Right lobe of liver (tissue), 4 donors: ENCODE measurements at regions not wholly inside any gene's neighbourhood (a gene's known extent, or its start where the extent isn't known, plus 50 kb on each side); places are given as distances from the start of the nearest gene placed in this dataset.

Source experiments
- POLR2A ChIP-seq: fragments of 450-650 bp; IDR thresholded peaks from one replicate; pipeline ENCODE4 v1.6.1; 2017; ENCODE audit warnings: antibody characterized with exemption, mild to moderate bottlenecking
- TF ChIP-seq, protein P1 (sequence below), 4 donors: fragments of 200-600 bp in 3 of 4; fragments of 450-650 bp in 1 of 4; IDR thresholded peaks; one replicate each; pipeline versions ENCODE4 v1.5.1 to v1.8.0; 2016 to 2022; ENCODE audit warnings: antibody characterized with exemption in 4 of 4, mild to moderate bottlenecking in 2 of 4
- donor health status: DM: no; HTN: no; CAD: no.
- donor health status: DM: no; HTN: no; CAD: no.
- donor health status: DM: no; HTN: yes; CAD: no.

DNA sequence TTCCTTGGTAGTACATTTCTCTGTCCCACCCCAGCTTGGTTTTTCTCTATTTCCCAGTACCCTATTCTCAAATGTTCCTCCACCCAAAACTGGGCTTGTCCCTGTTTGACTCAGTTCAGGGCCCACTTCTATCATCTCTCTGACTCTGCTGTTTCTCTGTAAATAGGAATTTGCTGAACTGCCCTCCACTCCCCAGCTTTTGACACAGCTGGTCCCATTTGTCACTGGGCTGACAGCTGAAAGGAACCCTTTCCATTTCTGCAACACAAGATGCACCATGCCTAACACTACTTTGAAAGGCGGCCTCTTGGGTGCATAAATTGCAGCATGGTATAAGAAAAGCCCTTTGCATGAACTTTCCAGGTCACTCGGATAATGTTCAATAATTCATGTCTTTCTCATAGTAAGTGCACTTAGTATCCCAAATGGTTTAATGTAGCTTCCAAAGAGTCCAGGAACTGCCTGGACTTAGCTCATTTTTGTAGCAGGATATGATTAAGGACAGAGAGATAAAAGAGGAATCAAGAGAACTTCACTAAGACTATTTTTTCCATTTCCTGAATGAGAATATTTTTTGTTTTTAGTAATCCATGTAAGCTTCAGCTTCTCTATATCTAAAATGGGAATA lies 256.7 kb downstream of the CDH11 start:
- TF ChIP-seq, protein P1, sequence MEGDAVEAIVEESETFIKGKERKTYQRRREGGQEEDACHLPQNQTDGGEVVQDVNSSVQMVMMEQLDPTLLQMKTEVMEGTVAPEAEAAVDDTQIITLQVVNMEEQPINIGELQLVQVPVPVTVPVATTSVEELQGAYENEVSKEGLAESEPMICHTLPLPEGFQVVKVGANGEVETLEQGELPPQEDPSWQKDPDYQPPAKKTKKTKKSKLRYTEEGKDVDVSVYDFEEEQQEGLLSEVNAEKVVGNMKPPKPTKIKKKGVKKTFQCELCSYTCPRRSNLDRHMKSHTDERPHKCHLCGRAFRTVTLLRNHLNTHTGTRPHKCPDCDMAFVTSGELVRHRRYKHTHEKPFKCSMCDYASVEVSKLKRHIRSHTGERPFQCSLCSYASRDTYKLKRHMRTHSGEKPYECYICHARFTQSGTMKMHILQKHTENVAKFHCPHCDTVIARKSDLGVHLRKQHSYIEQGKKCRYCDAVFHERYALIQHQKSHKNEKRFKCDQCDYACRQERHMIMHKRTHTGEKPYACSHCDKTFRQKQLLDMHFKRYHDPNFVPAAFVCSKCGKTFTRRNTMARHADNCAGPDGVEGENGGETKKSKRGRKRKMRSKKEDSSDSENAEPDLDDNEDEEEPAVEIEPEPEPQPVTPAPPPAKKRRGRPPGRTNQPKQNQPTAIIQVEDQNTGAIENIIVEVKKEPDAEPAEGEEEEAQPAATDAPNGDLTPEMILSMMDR (IDR thresholded peaks at IDR 0.05) = no peak
- TF ChIP-seq POLR2A = no peak
